Adrenal gland (tissue), 9 donors: ENCODE measurements at regions not wholly inside any gene's neighbourhood (a gene's known extent, or its start where the extent isn't known, plus 50 kb on each side); places are given as distances from the start of the nearest gene placed in this dataset.

ENCODE experiments used
- DNase-seq, 7 donors: peaks; one replicate each; pipeline ENCODE4 v3.0.0-alpha.2; 2019 to 2020
- H3K27ac ChIP-seq, 5 donors: fragments of 200-600 bp; sonication (generic) in 4 of 5; 1 replicate in 3 of 5; 2 replicates in 2 of 5; pipeline versions ENCODE4 v1.5.1 to v1.8.0; 2016 to 2020; ENCODE audit warnings: mild to moderate bottlenecking in 1 of 5
- H3K27me3 ChIP-seq: fragments of 200-600 bp; 2 replicates; pipeline ENCODE4 v1.8.0; 2021
- H3K36me3 ChIP-seq, 2 donors: fragments of 200-600 bp; replicated peaks in 1 of 2; 1 replicate in 1 of 2; 2 replicates in 1 of 2; pipeline versions ENCODE4 v1.5.1 to v1.8.0; 2018 to 2022
- H3K4me1 ChIP-seq, 2 donors: fragments of 200-600 bp; replicated peaks in 1 of 2; 1 replicate in 1 of 2; 2 replicates in 1 of 2; pipeline versions ENCODE4 v1.5.1 to v1.8.0; 2018 to 2021
- H3K4me3 ChIP-seq, 4 donors: fragments of 200-600 bp; sonication (generic) in 3 of 4; one replicate each; pipeline ENCODE4 v1.5.1; 2016 to 2018
- H3K9me3 ChIP-seq, 3 donors: fragments of 200-600 bp; sonication (generic) in 1 of 3; replicated peaks in 1 of 3; 1 replicate in 2 of 3; 2 replicates in 1 of 3; pipeline versions ENCODE4 v1.5.1 to v1.8.0; 2016 to 2021
- POLR2A ChIP-seq, 2 donors: fragments of 450-650 bp; IDR thresholded peaks; one replicate each; pipeline ENCODE4 v1.6.1; 2017; ENCODE audit warnings: antibody characterized with exemption in 2 of 2, mild to moderate bottlenecking in 2 of 2, moderate library complexity in 1 of 2
- WGBS, 4 donors: extraction: QIAGEN DNeasy Blood & Tissue Kit in 2 of 4; methylation state at CpG; one replicate each; pipeline versions ENCODE4 v1.1.5 to v1.1.7; 2013 to 2017; 5-methylcytosine and 5-hydroxymethylcytosine counted together
- intact Hi-C, 2 donors: fragments of 100-400 bp; cut with DNase I; formaldehyde crosslinking; loops; one replicate each; pipeline versions ENCODE4 v1.14.1 to v1.15.0; 2022 to 2023
- TF ChIP-seq, protein P1 (sequence below), 6 experiments: fragments of 450-650 bp in 4 of 6; fragments of 200-600 bp in 2 of 6; sonication (generic) in 1 of 6; IDR thresholded peaks; 1 replicate in 5 of 6; 2 replicates in 1 of 6; pipeline versions ENCODE4 v1.5.1 to v1.8.0; 2016 to 2021; ENCODE audit warnings: antibody characterized with exemption in 6 of 6, mild to moderate bottlenecking in 2 of 6, moderate library complexity in 1 of 6
- donor health status: healthy with polysubstance abuse.
- donor health status: Bipolar disorder and iron deficiency.
- donor health status: DM: yes; HTN: yes; CAD: no.
- donor health status: DM: no; HTN: no; CAD: no.
- donor health status: DM: no; HTN: no; CAD: no.

- intact Hi-C loops, result no loop called here
- 27 to 47% (median 40%) methylated on average over 2 of the region's 2 CpGs for WGBS, 4 donors
Observed at GRCh38 chr7:45347804-45348203, 190.2 kb downstream of the RAMP3 start.

GRCh38 chr7:45349090-45349489 is 191.5 kb downstream of the RAMP3 start:
- no peaks in the 10 kb centered on the region for H3K27me3 ChIP-seq
- H3K27ac ChIP-seq, result no peak overlapping the region
- H3K4me1 ChIP-seq, result no peaks in the 10 kb centered on the region
- H3K9me3 ChIP-seq, result no peaks in the 10 kb centered on the region
- no peak for DNase-seq
- intact Hi-C loops, result no loop called here
- TF ChIP-seq, protein P1, sequence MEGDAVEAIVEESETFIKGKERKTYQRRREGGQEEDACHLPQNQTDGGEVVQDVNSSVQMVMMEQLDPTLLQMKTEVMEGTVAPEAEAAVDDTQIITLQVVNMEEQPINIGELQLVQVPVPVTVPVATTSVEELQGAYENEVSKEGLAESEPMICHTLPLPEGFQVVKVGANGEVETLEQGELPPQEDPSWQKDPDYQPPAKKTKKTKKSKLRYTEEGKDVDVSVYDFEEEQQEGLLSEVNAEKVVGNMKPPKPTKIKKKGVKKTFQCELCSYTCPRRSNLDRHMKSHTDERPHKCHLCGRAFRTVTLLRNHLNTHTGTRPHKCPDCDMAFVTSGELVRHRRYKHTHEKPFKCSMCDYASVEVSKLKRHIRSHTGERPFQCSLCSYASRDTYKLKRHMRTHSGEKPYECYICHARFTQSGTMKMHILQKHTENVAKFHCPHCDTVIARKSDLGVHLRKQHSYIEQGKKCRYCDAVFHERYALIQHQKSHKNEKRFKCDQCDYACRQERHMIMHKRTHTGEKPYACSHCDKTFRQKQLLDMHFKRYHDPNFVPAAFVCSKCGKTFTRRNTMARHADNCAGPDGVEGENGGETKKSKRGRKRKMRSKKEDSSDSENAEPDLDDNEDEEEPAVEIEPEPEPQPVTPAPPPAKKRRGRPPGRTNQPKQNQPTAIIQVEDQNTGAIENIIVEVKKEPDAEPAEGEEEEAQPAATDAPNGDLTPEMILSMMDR (IDR thresholded peaks at IDR 0.05), result no peak
- no peak for TF ChIP-seq POLR2A (IDR thresholded peaks at IDR 0.05)
- H3K4me3 ChIP-seq, result no peak overlapping the region
- H3K36me3 ChIP-seq, result no peaks in the 10 kb centered on the region
- 94 to 97% (median 95%) methylated on average over 4 of the region's 4 CpGs for WGBS, 4 donors

More at GRCh38 chr7:45347804-45348203, 190.2 kb downstream of the RAMP3 start:
- no peaks in the 10 kb centered on the region for H3K9me3 ChIP-seq
- no peaks in the 10 kb centered on the region for H3K4me1 ChIP-seq
- no peaks in the 10 kb centered on the region for H3K36me3 ChIP-seq
- H3K27me3 ChIP-seq, result no peaks in the 10 kb centered on the region
- H3K4me3 ChIP-seq, result no peak overlapping the region
- TF ChIP-seq, protein P1 (IDR thresholded peaks at IDR 0.05), result no peak
- no peak for TF ChIP-seq POLR2A (IDR thresholded peaks at IDR 0.05)
- DNase-seq, result peak in 2 of 7 donors; percentile 3 to 12
- no peak overlapping the region for H3K27ac ChIP-seq

- 79 to 91% (median 88%) methylated on average over 3 of the region's 3 CpGs for WGBS, 4 donors
- Histone ChIP-seq H3K36me3 (no peaks in the 10 kb centered on the region), H3K27me3 (no peaks in the 10 kb centered on the region), H3K9me3 (no peaks in the 10 kb centered on the region), H3K4me1 (no peaks in the 10 kb centered on the region), H3K27ac (no peak overlapping the region), H3K4me3 (no peak overlapping the region)
- DNase-seq, result no peak
- TF ChIP-seq, protein P1 (IDR thresholded peaks at IDR 0.05), result no peak
- no peak for TF ChIP-seq POLR2A (IDR thresholded peaks at IDR 0.05)
- intact Hi-C loops, result no loop called here
Observed at GRCh38 chr7:45350896-45351295, 193.3 kb downstream of the RAMP3 start.

DNA sequence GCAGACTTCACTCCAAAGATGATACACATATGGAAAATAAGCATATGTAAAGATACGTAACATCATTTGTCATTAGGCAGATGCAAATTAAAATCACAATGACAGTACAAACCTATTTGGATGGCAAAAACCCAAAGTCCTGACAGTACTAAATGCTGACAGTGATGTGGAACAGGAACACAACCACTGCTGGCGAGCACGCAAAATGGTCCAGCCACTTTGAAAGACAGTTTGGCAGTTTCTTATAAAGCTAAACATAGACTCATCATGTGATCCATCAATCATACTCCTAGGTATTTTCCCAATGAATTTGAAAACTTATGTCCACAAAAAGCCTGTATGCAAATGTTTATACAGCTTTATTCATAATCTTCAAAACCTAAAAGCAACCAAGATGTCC is 200.7 kb downstream of the RAMP3 start:
- Histone ChIP-seq H3K4me1 (no peaks in the 10 kb centered on the region), H3K36me3 (no peaks in the 10 kb centered on the region), H3K27ac (no peak overlapping the region), H3K27me3 (no peaks in the 10 kb centered on the region), H3K4me3 (no peak overlapping the region), H3K9me3 (peaks cover 0 to 6% (median 0%) of the 10 kb centered on the region in 3 donors)
- no peak for DNase-seq
- no peak for TF ChIP-seq POLR2A (IDR thresholded peaks at IDR 0.05)
- TF ChIP-seq, protein P1 (IDR thresholded peaks at IDR 0.05), result no peak
- intact Hi-C loops, result no loop called here
- WGBS, 4 donors, result 85 to 92% (median 90%) methylated on average over 3 of the region's 3 CpGs
